Right atrium auricular region (tissue), 2 donors: ENCODE measurements at regions not wholly inside any gene's neighbourhood (a gene's known extent, or its start where the extent isn't known, plus 50 kb on each side); places are given as distances from the start of the nearest gene placed in this dataset.

Experiments
- DNase-seq: peaks from one replicate; pipeline ENCODE4 v3.0.0-alpha.2; 2019; ENCODE audit warnings: low spot score
- H3K27ac ChIP-seq, 2 donors: fragments of 200-600 bp; sonication (generic); 1 replicate in 1 of 2; 2 replicates in 1 of 2; pipeline ENCODE4 v1.5.1; 2016 to 2019
- H3K27me3 ChIP-seq, 2 donors: fragments of 200-600 bp; sonication (generic); one replicate each; pipeline versions ENCODE4 v1.5.1 to v1.6.0; 2017 to 2019
- H3K36me3 ChIP-seq: fragments of 200-600 bp; sonication (generic); one replicate; pipeline ENCODE4 v1.5.1; 2016
- H3K4me1 ChIP-seq, 2 donors: fragments of 200-600 bp; sonication (generic); one replicate each; pipeline versions ENCODE4 v1.5.1 to v1.6.0; 2017 to 2019
- H3K4me3 ChIP-seq, 2 donors: fragments of 200-600 bp; sonication (generic); 1 replicate in 1 of 2; 2 replicates in 1 of 2; pipeline ENCODE4 v1.5.1; 2017 to 2019; ENCODE audit warnings: mild to moderate bottlenecking in 1 of 2, moderate library complexity in 1 of 2
- H3K9me3 ChIP-seq, 2 donors: fragments of 200-600 bp; sonication (generic); one replicate each; pipeline ENCODE4 v1.5.1; 2019
- CTCF ChIP-seq, 2 donors: fragments of 200-600 bp; sonication (generic); IDR thresholded peaks; one replicate each; pipeline ENCODE4 v1.5.1; 2019; ENCODE audit warnings: antibody characterized with exemption in 2 of 2

GRCh38 chr10:28810057-28810870, 132.9 kb downstream of the BAMBI start:
- DNase-seq, result no peak
- no peaks in the 10 kb centered on the region for H3K27me3 ChIP-seq
- no peak overlapping the region for H3K4me3 ChIP-seq
- H3K9me3 ChIP-seq, result no peaks in the 10 kb centered on the region
- TF ChIP-seq CTCF (IDR thresholded peaks at IDR 0.05), result no peak
- no peaks in the 10 kb centered on the region for H3K36me3 ChIP-seq
- peaks cover 0 to 20% of the 10 kb centered on the region in 2 donors for H3K4me1 ChIP-seq
- H3K27ac ChIP-seq, result no peak overlapping the region

- H3K36me3 ChIP-seq, result no peaks in the 10 kb centered on the region
- DNase-seq, result no peak
- H3K9me3 ChIP-seq, result no peaks in the 10 kb centered on the region
- peaks cover 0 to 11% of the 10 kb centered on the region in 2 donors for H3K4me1 ChIP-seq
- H3K27ac ChIP-seq, result no peak overlapping the region
- no peak overlapping the region for H3K4me3 ChIP-seq
- H3K27me3 ChIP-seq, result no peaks in the 10 kb centered on the region
- no peak for TF ChIP-seq CTCF (IDR thresholded peaks at IDR 0.05)
Measured at GRCh38 chr10:28811639-28812349, 134.5 kb downstream of the BAMBI start.

- no peak for DNase-seq
- no peak for TF ChIP-seq CTCF (IDR thresholded peaks at IDR 0.05)
Measured at GRCh38 chr10:28812384-28813372, 135.4 kb downstream of the BAMBI start.

GRCh38 chr10:28815681-28816080, 138.4 kb downstream of the BAMBI start:
- Histone ChIP-seq H3K4me1 (no peaks in the 10 kb centered on the region), H3K27me3 (no peaks in the 10 kb centered on the region), H3K27ac (no peak overlapping the region), H3K9me3 (no peaks in the 10 kb centered on the region), H3K4me3 (no peak overlapping the region), H3K36me3 (no peaks in the 10 kb centered on the region)
- no peak for DNase-seq
- no peak for TF ChIP-seq CTCF (IDR thresholded peaks at IDR 0.05)

More at GRCh38 chr10:28812384-28813372, 135.4 kb downstream of the BAMBI start:
- Histone ChIP-seq H3K4me1 (peaks cover 0 to 2% of the 10 kb centered on the region in 2 donors), H3K36me3 (no peaks in the 10 kb centered on the region), H3K9me3 (no peaks in the 10 kb centered on the region), H3K4me3 (no peak overlapping the region), H3K27me3 (no peaks in the 10 kb centered on the region), H3K27ac (no peak overlapping the region)

GRCh38 chr10:28822719-28823464, 145.6 kb downstream of the BAMBI start:
- no peak overlapping the region for H3K4me3 ChIP-seq
- no peak for DNase-seq
- no peaks in the 10 kb centered on the region for H3K36me3 ChIP-seq
- no peaks in the 10 kb centered on the region for H3K4me1 ChIP-seq
- no peak for TF ChIP-seq CTCF (IDR thresholded peaks at IDR 0.05)
- no peak overlapping the region for H3K27ac ChIP-seq
- H3K9me3 ChIP-seq, result no peaks in the 10 kb centered on the region
- H3K27me3 ChIP-seq, result no peaks in the 10 kb centered on the region
